H9 (cell line): ENCODE measurements at regions not wholly inside any gene's neighbourhood (a gene's known extent, or its start where the extent isn't known, plus 50 kb on each side); places are given as distances from the start of the nearest gene placed in this dataset.

Experiments
- DNase-seq: peaks from one replicate; pipeline ENCODE4 v3.0.0-alpha.2; 2017
- H2AFZ ChIP-seq: one replicate; pipeline ENCODE4 v1.6.1; 2013; ENCODE audit warnings: mild to moderate bottlenecking, low read length, control low read depth, moderate library complexity
- H2AK5ac ChIP-seq: 2 replicates; pipeline ENCODE4 v1.6.1; 2013; ENCODE audit warnings: low read length, control low read depth, mixed read lengths; ENCODE audit not compliant: insufficient read length
- H2BK120ac ChIP-seq: one replicate; pipeline ENCODE4 v1.6.1; 2013; ENCODE audit warnings: low read depth, mild to moderate bottlenecking, low read length, control low read depth, inconsistent platforms; ENCODE audit not compliant: poor library complexity, severe bottlenecking
- H2BK12ac ChIP-seq: 2 replicates; pipeline ENCODE4 v1.6.1; 2013; ENCODE audit warnings: low read length, control low read depth, mixed read lengths, low read depth; ENCODE audit not compliant: insufficient read length
- H2BK15ac ChIP-seq: 2 replicates; pipeline ENCODE4 v1.6.1; 2013; ENCODE audit warnings: low read depth, low read length, control low read depth
- H2BK20ac ChIP-seq: one replicate; pipeline ENCODE4 v1.6.1; 2013; ENCODE audit warnings: low read depth, mild to moderate bottlenecking, low read length, control low read depth, inconsistent platforms; ENCODE audit not compliant: poor library complexity, severe bottlenecking
- H2BK5ac ChIP-seq: 2 replicates; pipeline ENCODE4 v1.6.1; 2013; ENCODE audit warnings: low read length, control low read depth, mixed read lengths; ENCODE audit not compliant: insufficient read length
- H3K14ac ChIP-seq: 2 replicates; pipeline ENCODE4 v1.6.1; 2013; ENCODE audit warnings: low read length, control low read depth; ENCODE audit not compliant: insufficient read depth
- H3K18ac ChIP-seq: 2 replicates; pipeline ENCODE4 v1.6.1; 2013; ENCODE audit warnings: low read depth, mild to moderate bottlenecking, mixed read lengths, low read length, control low read depth; ENCODE audit not compliant: insufficient read length
- H3K23ac ChIP-seq: 2 replicates; pipeline ENCODE4 v1.6.1; 2013; ENCODE audit warnings: low read length, control low read depth, mixed read lengths, low read depth; ENCODE audit not compliant: insufficient read length
- H3K23me2 ChIP-seq: 2 replicates; pipeline ENCODE4 v1.6.1; 2013; ENCODE audit warnings: low read depth, mild to moderate bottlenecking, mixed read lengths, low read length, control low read depth; ENCODE audit not compliant: insufficient read length, poor library complexity, severe bottlenecking
- H3K27ac ChIP-seq: 2 replicates; pipeline ENCODE4 v1.5.1; 2013; ENCODE audit warnings: low read length, control low read depth, mixed read lengths, low read depth; ENCODE audit not compliant: insufficient read length
- H3K27me3 ChIP-seq: 2 replicates; pipeline ENCODE4 v1.6.1; 2013; ENCODE audit warnings: low read length, control low read depth, inconsistent platforms; ENCODE audit not compliant: insufficient read depth
- H3K4ac ChIP-seq: 2 replicates; pipeline ENCODE4 v1.6.1; 2013; ENCODE audit warnings: low read depth, mild to moderate bottlenecking, control low read depth, inconsistent platforms, low read length, moderate library complexity
- H3K4me1 ChIP-seq: 2 replicates; pipeline ENCODE4 v1.6.1; 2013; ENCODE audit warnings: low read length, control low read depth, inconsistent platforms; ENCODE audit not compliant: insufficient read depth
- H3K4me2 ChIP-seq: 2 replicates; pipeline ENCODE4 v1.6.1; 2013; ENCODE audit warnings: low read length, control low read depth, mixed read lengths; ENCODE audit not compliant: insufficient read length, insufficient read depth
- H3K56ac ChIP-seq: 2 replicates; pipeline ENCODE4 v1.6.1; 2013; ENCODE audit warnings: low read depth, mild to moderate bottlenecking, mixed read lengths, low read length, control low read depth; ENCODE audit not compliant: insufficient read length
- H3K79me1 ChIP-seq: 2 replicates; pipeline ENCODE4 v1.6.1; 2013; ENCODE audit warnings: low read depth, mild to moderate bottlenecking, moderate library complexity, low read length, control low read depth, inconsistent platforms; ENCODE audit not compliant: insufficient read depth, poor library complexity, severe bottlenecking
- H3K79me2 ChIP-seq: 2 replicates; pipeline ENCODE4 v1.6.1; 2013; ENCODE audit warnings: low read length, control low read depth, inconsistent platforms; ENCODE audit not compliant: insufficient read depth
- H3K9ac ChIP-seq: 2 replicates; pipeline ENCODE4 v1.6.1; 2013; ENCODE audit warnings: low read length, control low read depth, mixed read lengths; ENCODE audit not compliant: insufficient read length; ENCODE audit errors: extremely low read depth
- H3K9me3 ChIP-seq: one replicate; pipeline ENCODE4 v1.6.1; 2013; ENCODE audit warnings: low read depth, low read length, inconsistent platforms; ENCODE audit not compliant: control insufficient read depth
- H3T11ph ChIP-seq: one replicate; pipeline ENCODE4 v1.6.1; 2013; ENCODE audit warnings: mild to moderate bottlenecking, low read length, control low read depth, inconsistent platforms
- H4K20me1 ChIP-seq: one replicate; pipeline ENCODE4 v1.6.1; 2013; ENCODE audit not compliant: control insufficient read depth, insufficient read length, insufficient read depth
- H4K5ac ChIP-seq: 2 replicates; pipeline ENCODE4 v1.6.1; 2013; ENCODE audit warnings: low read depth, mild to moderate bottlenecking, mixed read lengths, low read length, control low read depth; ENCODE audit not compliant: insufficient read length
- H4K8ac ChIP-seq: replicated peaks from 2 replicates; pipeline ENCODE4 v1.6.1; 2013; ENCODE audit warnings: low read length, control low read depth, mixed read lengths, low read depth; ENCODE audit not compliant: insufficient read length
- H4K91ac ChIP-seq: 2 replicates; pipeline ENCODE4 v1.6.1; 2013; ENCODE audit warnings: low read depth, mild to moderate bottlenecking, moderate library complexity, mixed read lengths, low read length, control low read depth; ENCODE audit not compliant: insufficient read length
- H3K27ac Mint-ChIP-seq, 3 experiments: 2 replicates in 2 of 3; 3 replicates in 1 of 3; pipeline ENCODE4 v1.8.0; 2020 to 2021; ENCODE audit warnings: mixed read lengths in 3 of 3, mild to moderate bottlenecking in 1 of 3, moderate library complexity in 1 of 3
- H3K27me3 Mint-ChIP-seq: 2 replicates; pipeline ENCODE4 v1.8.0; 2021; ENCODE audit warnings: low read depth, mild to moderate bottlenecking, moderate library complexity, mixed read lengths
- H3K36me3 Mint-ChIP-seq, 3 experiments: 2 replicates in 2 of 3; 3 replicates in 1 of 3; pipeline ENCODE4 v1.8.0; 2020 to 2021; ENCODE audit warnings: low read depth in 3 of 3, mixed read lengths in 3 of 3; ENCODE audit not compliant: insufficient read depth in 1 of 3
- H3K4me1 Mint-ChIP-seq, 2 experiments: 2 replicates each; pipeline ENCODE4 v1.8.0; 2020; ENCODE audit warnings: mixed read lengths in 2 of 2
- H3K4me3 Mint-ChIP-seq, 2 experiments: 2 replicates in 1 of 2; 3 replicates in 1 of 2; pipeline ENCODE4 v1.8.0; 2020 to 2021; ENCODE audit warnings: mild to moderate bottlenecking in 2 of 2, mixed read lengths in 2 of 2, moderate library complexity in 1 of 2
- H3K9me3 Mint-ChIP-seq, 2 experiments: 2 replicates in 1 of 2; 3 replicates in 1 of 2; pipeline ENCODE4 v1.8.0; 2020; ENCODE audit warnings: mild to moderate bottlenecking in 2 of 2, mixed read lengths in 2 of 2, moderate library complexity in 1 of 2
- CTCF ChIP-seq: fragments of 200-600 bp; sonication (generic); conservative IDR thresholded peaks from 3 replicates; pipeline ENCODE4 v1.8.0; 2021; ENCODE audit warnings: antibody characterized with exemption, mild to moderate bottlenecking
- WGBS: extraction: QIAGEN DNeasy Blood & Tissue Kit; methylation state at CpG from one replicate; pipeline ENCODE4 v1.1.7; 2013; ENCODE audit warnings: missing lambda C conversion rate, low lambda C conversion rate, mixed read lengths; ENCODE audit not compliant: insufficient read length; ENCODE audit errors: extremely low coverage; 5-methylcytosine and 5-hydroxymethylcytosine counted together

- Histone ChIP-seq H3K9me3 (no peaks in the 10 kb centered on the region), H2BK120ac (no peak overlapping the region), H2BK20ac (no peak overlapping the region), H3K23ac (no peak overlapping the region), H3K27ac (no peak overlapping the region), H2BK12ac (no peak overlapping the region), H2BK15ac (no peak overlapping the region), H3K4ac (no peak overlapping the region), H2BK5ac (no peak overlapping the region), H4K8ac (no peak overlapping the region), H2AFZ (no peak overlapping the region), H2AK5ac (no peak overlapping the region), H3K18ac (no peak overlapping the region), H3K79me2 (no peaks in the 10 kb centered on the region), H3K79me1 (no peaks in the 10 kb centered on the region), H3K27me3 (no peaks in the 10 kb centered on the region), H3K9ac (no peak overlapping the region), H4K5ac (no peak overlapping the region), H3K56ac (no peak overlapping the region), H4K91ac (no peak overlapping the region), H3K23me2 (no peaks in the 10 kb centered on the region), H3T11ph (no peak overlapping the region), H3K4me2 (no peak overlapping the region), H4K20me1 (no peaks in the 10 kb centered on the region), H3K14ac (no peak overlapping the region), H3K4me1 (no peaks in the 10 kb centered on the region)
- Mint-ChIP-seq H3K27ac (no peak overlapping the region), H3K36me3 (no peaks in the 10 kb centered on the region), H3K27me3 (no peaks in the 10 kb centered on the region), H3K9me3 (no peaks in the 10 kb centered on the region), H3K4me1 (no peaks in the 10 kb centered on the region), H3K4me3 (no peak overlapping the region)
- WGBS: no CpG with 5 or more reads among the region's 2 CpGs
- DNase-seq: no peak
- TF ChIP-seq CTCF: no peak
Observed at GRCh38 chr3:117268318-117268717, 558.7 kb downstream of the TUSC7 start.
